ENCODE measurements at regions not wholly inside any gene's neighbourhood (a gene's known extent, or its start where the extent isn't known, plus 50 kb on each side); places are given as distances from the start of the nearest gene placed in this dataset.

- no peak for DNase-seq
- no peaks in the 10 kb centered on the region for H3K27me3 ChIP-seq (replicated peaks)
- no peak overlapping the region for H3K4me3 ChIP-seq (ENCODE audit: low read depth, low read length)
- no peaks in the 10 kb centered on the region for H3K36me3 ChIP-seq (replicated peaks)
- no peak for TF ChIP-seq CTCF (IDR thresholded peaks at IDR 0.05; ENCODE audit: low read depth, low read length, missing control alignments)
- no peak overlapping the region for H3K27ac ChIP-seq
- in situ Hi-C loops (cut with HindIII; ENCODE audit: low pct_ligation_motif_present, low sequenced_read_pairs): no loop called here
Observed at GRCh38 chr12:13887779-13888388, 93.5 kb downstream of the GRIN2B start.

GRCh38 chr12:13882176-13882575 lies 99.2 kb downstream of the GRIN2B start:
- DNase-seq: no peak
- in situ Hi-C loops (cut with HindIII; ENCODE audit: low pct_ligation_motif_present, low sequenced_read_pairs): no loop called here
- Histone ChIP-seq H3K36me3 (replicated peaks) (no peaks in the 10 kb centered on the region), H3K4me3 (ENCODE audit: low read depth, low read length) (no peak overlapping the region), H3K27ac (no peak overlapping the region), H3K27me3 (replicated peaks) (no peaks in the 10 kb centered on the region)
- no peak for TF ChIP-seq CTCF (IDR thresholded peaks at IDR 0.05; ENCODE audit: low read depth, low read length, missing control alignments)

GRCh38 chr12:13880613-13881012 lies 100.8 kb downstream of the GRIN2B start:
- DNase-seq: no peak
- in situ Hi-C loops (cut with HindIII; ENCODE audit: low pct_ligation_motif_present, low sequenced_read_pairs): no loop called here
- Histone ChIP-seq H3K27me3 (replicated peaks) (no peaks in the 10 kb centered on the region), H3K4me3 (ENCODE audit: low read depth, low read length) (no peak overlapping the region), H3K27ac (no peak overlapping the region), H3K36me3 (replicated peaks) (no peaks in the 10 kb centered on the region)
- TF ChIP-seq CTCF (IDR thresholded peaks at IDR 0.05; ENCODE audit: low read depth, low read length, missing control alignments): no peak

GRCh38 chr12:13875744-13876143 lies 105.7 kb downstream of the GRIN2B start:
- Histone ChIP-seq H3K4me3 (ENCODE audit: low read depth, low read length) (no peak overlapping the region), H3K36me3 (replicated peaks) (no peaks in the 10 kb centered on the region), H3K27ac (no peak overlapping the region), H3K27me3 (replicated peaks) (no peaks in the 10 kb centered on the region)
- in situ Hi-C loops (cut with HindIII; ENCODE audit: low pct_ligation_motif_present, low sequenced_read_pairs): no loop called here
- TF ChIP-seq CTCF (IDR thresholded peaks at IDR 0.05; ENCODE audit: low read depth, low read length, missing control alignments): no peak
- no peak for DNase-seq

- in situ Hi-C loops (cut with HindIII; ENCODE audit: low pct_ligation_motif_present, low sequenced_read_pairs): no loop called here
- H3K4me3 ChIP-seq (ENCODE audit: low read depth, low read length): no peak overlapping the region
- H3K36me3 ChIP-seq (replicated peaks): no peaks in the 10 kb centered on the region
Observed at GRCh38 chr12:13870255-13870654, 111.1 kb downstream of the GRIN2B start.

More at GRCh38 chr12:13870255-13870654, 111.1 kb downstream of the GRIN2B start:
- TF ChIP-seq CTCF (IDR thresholded peaks at IDR 0.05; ENCODE audit: low read depth, low read length, missing control alignments): no peak
- H3K27me3 ChIP-seq (replicated peaks): no peaks in the 10 kb centered on the region
- no peak overlapping the region for H3K27ac ChIP-seq
- no peak for DNase-seq
